Kidney glomerular epithelial cell (primary cell): ENCODE measurements at regions not wholly inside any gene's neighbourhood (a gene's known extent, or its start where the extent isn't known, plus 50 kb on each side); places are given as distances from the start of the nearest gene placed in this dataset.
"Not testable (repeated sequence)": the region's sequence is repeated elsewhere in the genome, so short reads cannot be mapped to it uniquely, and the experiment has no call there.

Experiments
- DNase-seq: peaks from one replicate; lab custom pipeline; 2025; lab: John Stamatoyannopoulos, UW

DNA sequence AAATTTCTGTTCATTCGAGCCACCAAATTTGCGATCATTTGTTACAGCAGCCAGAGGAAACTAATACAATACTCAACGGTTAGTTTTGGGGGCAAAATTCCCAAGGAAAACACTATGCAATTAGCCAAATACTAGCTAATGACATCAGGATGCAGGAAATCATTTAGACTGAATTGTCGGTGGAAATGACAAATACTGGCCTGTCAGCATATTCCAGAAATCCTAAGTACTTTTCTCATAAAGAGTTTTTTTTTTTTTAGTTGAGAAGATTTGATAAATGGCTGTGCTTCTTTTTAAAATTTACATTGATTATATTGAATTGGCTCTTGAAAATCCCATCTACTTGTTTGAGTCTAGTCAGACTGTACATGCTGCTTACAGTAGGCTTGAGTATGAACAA is 410.1 kb downstream of the SUCLG1 start:
- DNase-seq = no peak

DNA sequence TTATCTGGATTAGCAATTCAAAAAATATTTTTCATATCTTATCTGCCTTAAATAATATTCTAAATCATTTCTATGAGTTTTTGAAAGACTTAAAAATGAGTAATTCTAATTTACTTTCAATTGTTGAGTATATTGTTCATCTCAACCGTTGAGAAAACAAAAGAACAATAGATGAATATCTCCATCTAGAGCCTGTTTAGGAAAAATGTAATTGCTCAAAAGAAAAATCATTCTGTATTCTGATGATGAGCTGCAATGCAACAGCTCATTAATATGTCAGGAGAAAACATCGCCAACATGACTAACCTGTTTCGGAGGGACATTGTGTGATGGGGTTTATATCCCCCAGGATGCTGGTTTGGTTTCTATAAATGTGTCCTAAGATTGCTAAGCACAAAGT is 417.6 kb downstream of the SUCLG1 start:
- DNase-seq = no peak

DNA sequence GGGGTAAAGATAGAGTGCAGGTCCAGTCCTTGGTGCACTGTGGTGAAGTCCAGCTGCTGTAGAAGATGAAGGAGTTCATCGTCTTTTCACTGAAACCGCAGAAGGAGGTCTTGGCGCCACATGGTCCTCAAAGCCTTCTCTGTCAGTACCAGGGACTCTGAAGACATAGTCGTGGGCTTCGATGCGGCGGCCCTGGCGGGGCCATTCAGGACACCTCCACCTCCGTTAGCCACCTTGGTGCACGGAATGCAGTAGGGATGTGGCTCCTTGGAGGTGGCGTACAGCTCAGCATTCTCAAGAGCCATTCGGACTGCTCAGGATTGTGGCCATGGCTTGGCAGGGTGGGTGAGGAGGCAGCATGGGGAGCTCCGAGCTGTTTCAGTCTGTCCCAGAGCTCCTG is 418.8 kb downstream of the SUCLG1 start:
- DNase-seq = no peak

DNA sequence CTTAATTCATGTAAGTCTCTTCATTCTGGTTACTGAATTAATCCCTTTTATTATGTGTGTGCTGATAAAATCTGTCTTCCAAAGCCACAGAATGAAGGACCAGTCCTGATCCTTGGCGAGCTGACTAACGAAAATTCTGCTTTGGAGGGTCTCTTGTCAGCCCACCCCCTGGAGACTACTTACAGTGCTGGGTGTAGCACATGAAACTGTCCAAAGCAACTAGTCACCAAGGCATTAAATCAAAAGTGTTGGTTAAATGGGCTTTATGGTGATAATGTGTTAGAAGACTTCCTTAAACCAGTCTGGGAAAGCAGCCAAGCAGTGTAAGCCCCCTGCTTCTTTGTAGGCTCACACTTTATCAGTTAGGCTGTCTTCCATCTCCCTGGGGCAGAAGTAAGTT is 420.2 kb downstream of the SUCLG1 start:
- no peak for DNase-seq

DNA sequence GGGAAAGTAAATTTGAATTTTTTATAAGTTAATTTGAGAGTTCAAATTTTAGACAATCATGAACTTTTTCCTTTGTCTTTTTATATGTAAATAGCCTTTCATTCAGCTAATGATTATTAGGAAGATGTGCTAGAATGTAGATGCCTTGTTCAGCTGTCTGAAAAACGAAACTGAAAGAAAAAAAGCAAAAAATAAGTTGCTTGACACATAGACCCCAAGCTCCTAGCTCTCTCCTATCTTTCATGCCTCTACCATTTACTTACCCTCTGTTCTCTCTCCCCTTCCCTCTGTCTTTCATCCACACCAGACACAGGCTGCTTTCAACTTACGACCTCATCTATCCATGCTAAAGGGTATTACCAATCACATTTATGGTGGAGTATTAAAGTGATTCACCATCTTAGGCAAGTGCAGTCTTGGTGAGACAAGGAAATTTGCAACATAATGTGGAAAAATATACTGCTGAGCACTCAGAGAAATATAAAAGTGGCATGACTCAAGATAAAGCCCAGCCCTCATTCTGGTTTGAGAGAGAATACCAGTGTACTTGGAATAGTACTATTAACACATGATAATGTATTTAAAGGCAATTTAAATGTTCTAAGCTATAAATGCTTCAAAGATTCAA is 425.6 kb downstream of the SUCLG1 start:
- no peak for DNase-seq

DNA sequence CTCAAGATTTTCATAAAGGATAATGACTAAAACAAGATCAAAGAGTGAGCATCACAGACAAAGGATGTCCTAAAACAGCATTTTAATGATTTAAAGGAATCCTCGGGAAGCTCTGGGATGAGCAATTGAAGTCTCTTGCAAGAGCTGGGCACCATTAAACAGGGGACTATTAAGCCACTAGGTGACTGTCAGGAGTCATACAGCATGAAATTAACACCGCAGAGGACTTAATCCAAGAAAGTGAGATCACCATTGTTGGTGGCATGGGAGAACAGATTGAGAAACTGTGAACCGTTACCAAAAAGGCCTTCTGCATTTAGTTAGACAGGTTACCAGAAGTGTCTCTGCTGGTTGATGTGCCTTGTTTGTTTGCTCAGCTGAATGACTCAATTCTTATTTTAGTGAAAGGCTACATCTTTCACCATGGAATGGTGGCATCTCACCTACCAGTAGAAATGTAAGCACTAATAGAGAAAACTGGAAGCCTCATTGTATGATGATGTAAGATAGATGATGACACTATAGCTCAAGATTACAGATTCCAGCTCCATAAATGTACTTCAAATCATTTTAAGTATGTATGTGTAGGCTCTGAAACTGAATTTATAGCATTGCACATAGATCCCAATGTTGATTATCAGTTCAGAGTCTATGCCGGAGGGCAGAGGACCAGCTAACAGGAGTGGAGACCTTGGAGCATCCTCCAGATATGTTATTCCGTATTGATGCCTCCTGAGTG is 427.6 kb downstream of the SUCLG1 start:
- no peak for DNase-seq

DNA sequence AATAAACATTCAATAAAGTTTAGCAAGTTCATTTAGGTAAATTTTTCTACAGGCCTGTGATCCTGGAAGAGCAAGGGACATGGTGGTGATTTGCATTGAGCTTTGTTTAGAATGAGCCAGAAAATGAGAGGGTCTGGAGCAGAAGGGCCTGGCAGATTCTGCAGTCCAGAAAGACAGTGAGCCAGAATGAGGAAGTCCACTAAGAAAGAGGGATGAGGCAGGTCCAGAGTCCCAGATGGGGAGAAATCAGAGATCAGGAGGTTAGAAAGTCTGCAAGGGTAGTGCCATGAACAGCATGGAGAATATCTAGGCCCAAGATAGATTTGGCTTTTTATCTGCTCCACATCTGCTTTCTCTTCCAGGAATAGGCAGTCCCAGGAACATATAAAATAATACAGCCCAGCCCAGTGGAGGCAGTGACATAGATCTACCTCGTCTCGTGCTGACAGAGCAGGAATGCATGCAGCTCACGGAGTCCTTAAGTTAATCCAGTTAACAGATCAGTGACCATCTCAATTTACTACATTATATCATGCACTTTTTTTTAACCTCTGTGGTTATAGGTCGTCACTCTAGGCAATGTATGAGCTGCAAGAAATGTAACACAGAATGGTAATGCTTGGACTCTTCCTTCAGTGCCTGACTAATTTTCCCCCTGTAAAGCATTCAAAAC is 429.0 kb downstream of the SUCLG1 start:
- no peak for DNase-seq

DNA sequence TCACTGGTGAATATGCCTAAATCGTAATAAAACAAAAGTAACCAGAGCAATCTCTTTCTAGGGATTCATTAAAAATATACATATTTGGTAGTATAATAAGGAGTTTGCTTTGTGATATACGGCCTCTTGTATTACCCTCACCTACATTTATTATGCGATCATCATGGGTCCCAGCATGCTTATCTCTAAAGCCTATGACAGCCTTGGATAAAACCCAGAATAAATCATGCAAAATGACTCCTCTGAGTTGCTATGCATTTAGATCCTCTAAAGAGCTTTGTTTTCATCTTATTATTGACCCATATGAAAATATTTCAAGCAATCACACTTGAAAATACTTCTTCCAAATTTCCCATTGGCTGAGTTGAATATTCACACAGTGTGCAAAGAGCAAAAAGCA is 432.3 kb downstream of the SUCLG1 start:
- no peak for DNase-seq

DNA sequence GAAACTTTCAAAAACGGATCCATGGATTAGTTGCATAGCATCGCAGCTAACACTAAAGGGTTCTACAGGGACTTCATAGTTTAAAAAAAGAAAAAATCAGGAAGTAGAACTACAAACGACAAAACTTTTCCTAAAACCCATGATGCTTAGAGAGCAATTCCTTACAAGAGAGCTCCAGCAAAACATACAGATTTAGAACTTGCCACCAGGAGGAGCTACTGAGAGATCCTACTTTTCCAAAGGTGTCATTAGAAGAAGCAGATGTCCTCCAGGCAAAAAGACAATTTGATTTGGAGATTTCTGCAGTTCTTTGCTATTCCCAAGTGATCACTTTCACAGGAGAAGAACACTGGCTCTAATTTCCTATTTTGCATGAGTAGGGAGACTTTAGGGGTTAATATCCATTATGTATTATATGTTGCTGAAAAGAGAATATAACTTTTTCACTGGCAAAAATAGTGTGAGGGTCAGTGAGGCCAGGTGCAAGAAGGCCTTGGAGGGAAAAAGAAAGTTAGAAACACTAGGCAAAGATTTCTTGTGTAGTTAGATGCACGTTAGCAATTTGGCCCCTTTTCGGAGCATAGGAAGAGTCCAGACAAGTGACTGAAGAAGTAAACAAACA is 436.2 kb downstream of the SUCLG1 start:
- DNase-seq = peak; percentile 42

DNA sequence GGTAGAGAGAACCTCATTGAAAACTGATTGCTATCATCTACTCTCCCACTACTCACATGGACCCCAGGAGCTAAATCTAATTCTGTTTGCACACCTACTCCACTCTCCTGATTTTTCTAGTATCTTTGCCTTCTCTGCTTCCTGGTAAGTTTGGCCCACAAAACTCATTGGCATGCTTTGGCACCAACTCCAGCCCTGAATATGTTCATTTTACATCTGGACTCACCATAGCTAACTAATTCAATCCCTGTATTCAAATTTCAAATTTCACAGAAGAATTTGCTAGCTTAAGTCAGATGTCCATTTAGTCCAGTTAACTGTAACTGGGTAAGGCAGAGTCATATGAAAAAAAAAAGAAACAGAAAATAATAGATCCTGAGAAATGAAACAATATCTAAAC is 442.1 kb downstream of the SUCLG1 start:
- DNase-seq = no peak

DNA sequence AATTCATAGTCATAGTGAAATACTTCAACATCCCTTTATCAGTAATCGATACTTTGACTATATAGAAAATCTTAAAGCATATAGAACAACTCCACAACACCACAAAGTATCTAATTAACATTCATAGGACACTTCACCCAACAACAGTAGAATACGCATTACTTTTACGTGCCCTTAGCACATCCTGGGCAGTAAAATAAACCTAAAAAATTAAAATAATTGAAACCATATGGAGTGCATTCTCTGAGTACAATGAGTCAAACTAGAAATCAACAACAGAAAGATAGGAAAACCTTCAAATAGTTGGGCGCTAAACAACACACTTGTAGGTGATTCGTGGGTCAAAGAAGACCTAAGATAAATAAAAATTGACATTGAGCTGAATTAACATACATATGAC is 442.9 kb downstream of the SUCLG1 start:
- no peak for DNase-seq

DNA sequence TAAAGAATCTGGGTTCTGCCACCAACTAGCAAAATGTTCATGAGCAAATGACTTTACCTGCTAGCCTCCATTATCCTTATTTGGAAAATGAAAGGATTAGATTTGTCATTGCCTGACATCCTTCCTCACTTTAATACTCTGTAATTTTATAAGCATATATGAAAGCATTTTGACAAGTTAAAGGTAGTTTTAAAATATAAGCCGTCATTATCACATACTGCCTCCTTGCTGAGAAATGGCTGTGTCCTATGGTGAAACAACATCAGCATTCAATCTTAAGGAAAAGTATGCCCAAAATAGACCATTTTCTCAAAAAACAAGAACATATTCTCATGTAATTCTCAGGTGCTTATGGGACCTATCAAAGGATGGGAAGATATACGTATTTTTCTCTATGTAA is 461.2 kb downstream of the SUCLG1 start:
- no peak for DNase-seq

DNA sequence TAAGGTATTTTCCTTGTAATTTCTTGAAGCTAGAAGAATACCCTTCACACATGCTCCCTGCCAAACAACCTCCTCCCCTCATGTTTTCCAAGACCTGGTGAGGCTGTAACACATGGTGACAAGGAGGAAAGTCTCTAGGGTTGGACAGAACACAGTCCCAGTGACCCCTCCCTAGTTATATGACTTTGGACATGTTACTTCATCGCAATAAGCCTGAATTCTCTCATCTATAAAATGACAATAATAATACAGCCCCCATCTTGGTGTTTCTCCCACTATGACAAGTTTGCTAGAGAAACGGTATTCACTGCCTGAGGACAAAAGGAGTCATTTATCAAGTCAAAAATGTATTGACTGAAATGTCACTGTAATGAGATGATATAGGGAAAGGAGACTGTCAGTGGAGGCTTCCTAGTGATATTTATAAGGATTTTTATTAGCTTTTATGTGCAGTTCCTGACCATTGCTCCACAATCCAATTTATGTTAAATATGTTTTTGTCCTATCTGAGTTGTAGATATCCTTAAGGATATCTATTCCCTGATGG is 464.4 kb downstream of the SUCLG1 start:
- DNase-seq = no peak

DNA sequence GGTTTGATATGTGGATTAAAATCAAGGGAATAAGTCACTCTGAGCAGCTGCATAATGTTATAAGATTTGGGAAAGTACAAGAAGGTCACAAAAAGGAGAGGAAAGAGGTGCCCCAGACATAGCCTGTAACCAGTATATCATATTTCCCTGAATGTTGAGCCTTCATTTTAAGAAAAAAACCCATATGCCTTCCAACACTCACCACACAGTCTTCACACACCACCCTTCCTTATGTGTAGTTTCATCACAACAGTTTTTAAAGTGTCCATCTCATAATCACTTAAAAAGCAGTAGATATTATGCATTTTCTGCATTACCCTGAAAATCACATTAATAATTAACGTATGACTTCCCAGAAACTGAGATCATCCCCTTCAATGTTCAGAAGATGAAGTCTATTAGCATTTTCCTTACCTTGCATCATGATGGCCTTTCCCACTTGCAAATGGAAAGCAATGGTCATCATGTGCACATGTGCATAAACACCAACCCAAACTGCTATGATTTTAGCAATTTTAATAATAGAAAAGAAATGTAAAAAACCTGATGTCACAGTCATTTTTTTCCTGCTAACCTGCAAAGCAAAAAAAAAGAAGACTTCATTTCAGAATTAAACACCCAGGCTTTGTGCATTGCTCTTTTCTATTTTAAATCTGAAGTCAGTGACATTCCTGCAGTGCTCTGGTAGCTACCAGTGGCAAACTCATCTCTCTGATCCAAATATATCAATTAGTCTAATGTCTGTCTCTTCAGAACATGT is 465.0 kb downstream of the SUCLG1 start:
- DNase-seq = no peak

DNA sequence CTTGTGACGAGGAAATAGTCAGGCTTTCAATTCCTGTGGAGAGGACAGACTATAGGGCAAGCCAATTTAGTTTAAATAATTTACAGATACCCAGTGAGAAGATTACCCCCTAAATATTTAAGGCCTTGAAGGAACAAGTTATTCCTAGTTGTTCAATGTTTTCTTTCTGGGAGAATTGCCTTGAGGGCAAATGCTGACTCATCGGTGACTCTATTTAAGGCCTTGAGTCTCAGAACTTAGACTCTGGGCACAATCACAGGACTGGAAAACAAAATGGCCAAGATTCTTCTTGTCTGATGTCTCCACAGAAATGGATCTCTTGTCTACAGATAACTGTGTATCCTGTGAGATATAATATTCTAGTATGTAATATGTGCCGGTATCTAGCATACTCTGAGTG is 467.1 kb downstream of the SUCLG1 start:
- no peak for DNase-seq

DNA sequence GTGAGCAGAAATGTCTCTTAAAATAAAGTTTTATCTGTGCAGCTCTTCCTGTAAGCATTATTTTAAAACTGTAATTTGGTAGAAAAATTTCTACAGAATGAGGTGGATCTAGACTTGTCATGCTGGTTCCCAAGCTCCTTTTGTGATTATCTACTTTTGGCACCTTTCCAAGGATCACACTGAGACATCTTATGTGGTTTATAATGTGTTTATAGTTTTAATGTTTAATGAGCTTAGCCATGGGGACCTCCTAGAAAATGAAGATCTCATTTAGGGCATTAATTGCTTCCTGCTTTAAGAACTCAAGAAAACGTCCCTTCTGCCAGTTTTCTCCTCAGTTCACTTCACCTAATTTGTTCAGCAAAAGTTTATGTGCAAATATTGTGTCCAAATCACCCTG is 468.4 kb downstream of the SUCLG1 start:
- DNase-seq = no peak

DNA sequence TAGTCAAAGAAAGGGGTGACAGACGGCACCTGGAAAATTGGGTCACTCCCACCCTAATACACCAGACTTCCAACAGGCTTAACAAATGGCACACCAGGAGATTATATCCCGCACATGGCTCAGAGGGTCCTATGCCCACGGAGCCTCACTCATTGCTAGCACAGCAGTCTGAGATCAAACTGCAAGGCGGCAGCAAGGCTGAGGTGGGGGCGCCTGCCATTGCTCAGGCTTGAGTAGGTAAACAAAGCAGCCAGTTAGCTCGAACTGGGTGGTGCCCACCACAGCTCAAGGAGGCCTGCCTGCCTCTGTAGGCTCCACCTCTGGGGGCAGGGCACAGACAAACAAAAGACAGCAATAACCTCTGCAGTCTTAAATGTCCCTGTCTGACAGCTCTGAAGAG is 482.5 kb downstream of the SUCLG1 start:
- DNase-seq = not testable (repeated sequence)

DNA sequence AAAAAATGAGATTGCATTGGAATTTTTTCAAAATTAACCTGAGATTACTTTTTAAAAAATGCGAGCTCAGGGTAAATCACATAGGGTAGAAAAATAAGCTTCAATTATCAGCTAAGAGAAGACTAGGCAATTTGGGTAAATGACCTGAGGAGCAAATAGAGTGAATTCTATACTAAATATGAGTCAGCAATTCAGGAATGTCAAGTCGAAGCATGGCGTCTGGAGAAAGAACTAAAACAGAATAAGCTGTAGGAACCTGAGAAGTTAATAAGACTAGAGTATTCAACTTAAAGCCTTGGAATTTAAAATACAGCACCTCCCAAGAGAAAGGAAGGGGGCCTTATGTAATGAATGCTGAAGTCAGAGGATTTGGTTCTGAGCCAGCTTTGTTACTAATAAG is 487.0 kb downstream of the SUCLG1 start:
- no peak for DNase-seq

DNA sequence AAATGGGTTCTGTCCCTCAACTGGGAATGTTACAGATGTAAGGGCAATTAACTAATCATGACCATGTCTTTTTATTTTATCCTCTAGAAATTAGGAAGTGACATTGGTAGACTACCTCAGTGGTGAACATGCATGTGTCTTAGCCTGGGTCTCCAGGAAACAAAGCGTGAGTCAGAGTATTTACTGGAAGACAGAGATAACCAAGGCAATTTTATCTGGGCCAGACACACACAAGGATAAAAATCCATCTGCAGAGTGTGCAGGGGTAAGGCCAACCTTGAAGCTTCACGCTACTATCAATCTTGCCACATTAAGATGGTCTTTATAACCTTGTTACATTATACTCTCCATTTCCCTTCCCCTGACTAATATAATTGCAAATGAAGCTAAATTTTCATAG is 487.5 kb downstream of the SUCLG1 start:
- DNase-seq = no peak

DNA sequence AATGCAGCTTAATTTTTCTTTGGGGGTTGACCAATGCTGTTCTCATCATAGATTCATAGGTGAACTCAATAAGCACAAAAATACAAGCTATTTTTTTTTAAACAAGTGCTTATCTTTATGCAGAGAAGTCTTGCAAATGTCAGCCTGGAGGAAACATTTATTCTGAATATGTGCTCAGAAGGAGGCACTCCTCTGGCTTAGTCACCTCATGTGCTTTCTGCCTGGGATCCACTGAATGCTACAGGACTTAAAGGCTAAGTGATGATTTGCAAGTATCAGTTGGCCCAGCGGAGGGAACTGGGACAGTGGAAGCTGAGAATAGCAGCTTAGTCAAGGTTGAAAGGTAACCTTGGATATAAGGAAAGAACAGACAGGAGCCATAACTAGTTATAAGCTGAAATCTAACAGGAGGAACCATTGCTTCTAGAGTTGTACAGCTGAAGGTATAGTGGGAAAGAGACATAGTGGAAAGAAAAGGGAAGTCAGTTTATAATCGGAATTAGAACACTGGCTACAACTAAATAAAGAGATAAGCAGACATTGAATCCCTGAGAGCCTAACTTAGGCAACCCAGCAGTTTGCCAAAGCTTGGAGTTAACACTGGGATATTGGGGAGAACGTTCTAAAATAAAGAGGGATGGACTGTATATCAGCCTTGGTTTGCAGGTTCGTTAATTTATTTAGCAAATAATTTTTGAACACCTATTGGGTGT is 488.7 kb downstream of the SUCLG1 start:
- DNase-seq = no peak

DNA sequence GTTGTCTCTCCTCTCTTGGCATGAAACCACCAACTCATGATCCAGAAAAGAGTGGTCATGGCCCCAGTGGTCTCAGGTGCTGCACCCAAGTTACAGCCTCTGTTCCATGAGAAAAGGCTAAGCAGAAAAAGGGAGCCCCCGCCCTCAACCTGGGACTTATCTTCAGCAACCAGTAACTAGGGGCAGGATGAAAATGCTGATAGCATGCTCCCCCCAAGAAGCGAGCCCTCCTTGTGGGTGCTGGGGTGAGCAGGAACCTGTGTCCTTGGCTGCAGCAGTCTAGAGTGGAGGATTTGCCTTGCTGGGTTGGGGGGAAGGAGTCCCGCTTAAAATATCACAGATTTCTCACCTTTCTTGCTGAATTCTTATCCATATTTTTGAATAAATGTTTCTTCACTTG is 490.0 kb downstream of the SUCLG1 start:
- DNase-seq = no peak
